Thoracic aorta (tissue), 2 donors: ENCODE measurements at regions not wholly inside any gene's neighbourhood (a gene's known extent, or its start where the extent isn't known, plus 50 kb on each side); places are given as distances from the start of the nearest gene placed in this dataset.

Experiments used
- ATAC-seq: fragments of 150-250 bp; one replicate; pipeline ENCODE4 v1.8.0; 2017; ENCODE audit warnings: low read depth; ENCODE audit not compliant: insufficient number of reproducible peaks, low FRiP score
- DNase-seq: peaks from one replicate; pipeline ENCODE4 v3.0.0-alpha.2; 2020; ENCODE audit warnings: low spot score
- H3K27ac ChIP-seq, 2 donors: fragments of 200-600 bp; sonication (generic); 1 replicate in 1 of 2; 2 replicates in 1 of 2; pipeline ENCODE4 v1.5.1; 2016; ENCODE audit warnings: mild to moderate bottlenecking in 2 of 2, moderate library complexity in 2 of 2
- H3K27me3 ChIP-seq: fragments of 200-600 bp; sonication (generic); replicated peaks from 2 replicates; pipeline ENCODE4 v1.6.0; 2016; ENCODE audit warnings: mild to moderate bottlenecking; ENCODE audit not compliant: insufficient read depth
- H3K36me3 ChIP-seq: fragments of 200-600 bp; sonication (generic); one replicate; pipeline ENCODE4 v1.5.1; 2016
- H3K4me1 ChIP-seq, 2 donors: fragments of 200-600 bp; sonication (generic); 1 replicate in 1 of 2; 2 replicates in 1 of 2; pipeline versions ENCODE4 v1.5.1 to v1.6.0; 2016; ENCODE audit warnings: low read depth in 2 of 2, mild to moderate bottlenecking in 1 of 2; ENCODE audit not compliant: control insufficient read depth in 1 of 2
- H3K4me3 ChIP-seq: fragments of 200-600 bp; sonication (generic); 2 replicates; pipeline ENCODE4 v1.5.1; 2016; ENCODE audit warnings: mild to moderate bottlenecking
- H3K9me3 ChIP-seq: fragments of 200-600 bp; sonication (generic); 2 replicates; pipeline ENCODE4 v1.5.1; 2016
- TF ChIP-seq, protein P1 (sequence below): fragments of 200-600 bp; sonication (generic); IDR thresholded peaks from one replicate; pipeline ENCODE4 v1.5.1; 2019; ENCODE audit warnings: antibody characterized with exemption

- ATAC-seq (no peak), DNase-seq (no peak)
- TF ChIP-seq, protein P1, sequence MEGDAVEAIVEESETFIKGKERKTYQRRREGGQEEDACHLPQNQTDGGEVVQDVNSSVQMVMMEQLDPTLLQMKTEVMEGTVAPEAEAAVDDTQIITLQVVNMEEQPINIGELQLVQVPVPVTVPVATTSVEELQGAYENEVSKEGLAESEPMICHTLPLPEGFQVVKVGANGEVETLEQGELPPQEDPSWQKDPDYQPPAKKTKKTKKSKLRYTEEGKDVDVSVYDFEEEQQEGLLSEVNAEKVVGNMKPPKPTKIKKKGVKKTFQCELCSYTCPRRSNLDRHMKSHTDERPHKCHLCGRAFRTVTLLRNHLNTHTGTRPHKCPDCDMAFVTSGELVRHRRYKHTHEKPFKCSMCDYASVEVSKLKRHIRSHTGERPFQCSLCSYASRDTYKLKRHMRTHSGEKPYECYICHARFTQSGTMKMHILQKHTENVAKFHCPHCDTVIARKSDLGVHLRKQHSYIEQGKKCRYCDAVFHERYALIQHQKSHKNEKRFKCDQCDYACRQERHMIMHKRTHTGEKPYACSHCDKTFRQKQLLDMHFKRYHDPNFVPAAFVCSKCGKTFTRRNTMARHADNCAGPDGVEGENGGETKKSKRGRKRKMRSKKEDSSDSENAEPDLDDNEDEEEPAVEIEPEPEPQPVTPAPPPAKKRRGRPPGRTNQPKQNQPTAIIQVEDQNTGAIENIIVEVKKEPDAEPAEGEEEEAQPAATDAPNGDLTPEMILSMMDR, result no peak
- Histone ChIP-seq H3K27me3 (no peaks in the 10 kb centered on the region), H3K4me3 (no peak overlapping the region), H3K9me3 (no peaks in the 10 kb centered on the region), H3K4me1 (no peaks in the 10 kb centered on the region), H3K36me3 (no peaks in the 10 kb centered on the region), H3K27ac (no peak overlapping the region)
These were observed 235.1 kb upstream of the XYLT1 start for GRCh38 chr16:17705847-17706246.

GRCh38 chr16:17696616-17697015 lies 225.9 kb upstream of the XYLT1 start:
- H3K36me3 ChIP-seq, result no peaks in the 10 kb centered on the region
- ATAC-seq (no peak), DNase-seq (no peak)
- TF ChIP-seq, protein P1, result no peak
- no peaks in the 10 kb centered on the region for H3K4me1 ChIP-seq
- no peak overlapping the region for H3K4me3 ChIP-seq
- H3K9me3 ChIP-seq, result no peaks in the 10 kb centered on the region
- no peak overlapping the region for H3K27ac ChIP-seq
- H3K27me3 ChIP-seq, result no peaks in the 10 kb centered on the region

GRCh38 chr16:17692484-17692883 lies 221.7 kb upstream of the XYLT1 start:
- TF ChIP-seq, protein P1, result no peak
- ATAC-seq, result no peak

DNA sequence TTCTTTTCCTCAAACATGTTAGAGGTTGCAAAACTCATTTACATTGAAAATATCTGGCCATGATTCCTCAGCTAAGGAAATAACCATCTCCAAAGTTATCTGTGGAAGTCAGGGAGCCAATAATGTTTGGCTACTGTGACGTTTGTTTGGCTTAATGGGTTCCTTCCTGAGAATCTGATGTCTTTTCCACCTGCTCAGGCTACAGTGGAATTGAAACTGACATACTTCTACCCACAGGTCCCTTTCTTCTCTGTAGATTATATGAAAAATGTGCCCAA lies 221.1 kb upstream of the XYLT1 start:
- DNase-seq, result no peak
- Histone ChIP-seq H3K4me1 (no peaks in the 10 kb centered on the region), H3K27ac (no peak overlapping the region), H3K9me3 (no peaks in the 10 kb centered on the region), H3K36me3 (no peaks in the 10 kb centered on the region), H3K27me3 (no peaks in the 10 kb centered on the region), H3K4me3 (no peak overlapping the region)
- no peak for ATAC-seq
- TF ChIP-seq, protein P1, result no peak

More at GRCh38 chr16:17692484-17692883, 221.7 kb upstream of the XYLT1 start:
- no peak overlapping the region for H3K27ac ChIP-seq
- no peaks in the 10 kb centered on the region for H3K9me3 ChIP-seq
- DNase-seq, result no peak
- H3K4me1 ChIP-seq, result no peaks in the 10 kb centered on the region
- no peaks in the 10 kb centered on the region for H3K27me3 ChIP-seq
- H3K36me3 ChIP-seq, result no peaks in the 10 kb centered on the region
- no peak overlapping the region for H3K4me3 ChIP-seq

- no peak overlapping the region for H3K4me3 ChIP-seq
- ATAC-seq (no peak), DNase-seq (no peak)
- H3K27me3 ChIP-seq, result no peaks in the 10 kb centered on the region
- TF ChIP-seq, protein P1, result no peak
- H3K4me1 ChIP-seq, result no peaks in the 10 kb centered on the region
- no peak overlapping the region for H3K27ac ChIP-seq
- H3K9me3 ChIP-seq, result no peaks in the 10 kb centered on the region
- no peaks in the 10 kb centered on the region for H3K36me3 ChIP-seq
These were observed 220.5 kb upstream of the XYLT1 start for GRCh38 chr16:17691106-17691898.
